HS-5 (cell line): ENCODE measurements at regions not wholly inside any gene's neighbourhood (a gene's known extent, or its start where the extent isn't known, plus 50 kb on each side); places are given as distances from the start of the nearest gene placed in this dataset.
A peak's percentile ranks its signal among the peaks of the same experiment; 100 is the strongest.

Source experiments
- DNase-seq: peaks from one replicate; pipeline ENCODE4 v3.0.0-alpha.2; 2012; ENCODE audit warnings: low read depth

DNA sequence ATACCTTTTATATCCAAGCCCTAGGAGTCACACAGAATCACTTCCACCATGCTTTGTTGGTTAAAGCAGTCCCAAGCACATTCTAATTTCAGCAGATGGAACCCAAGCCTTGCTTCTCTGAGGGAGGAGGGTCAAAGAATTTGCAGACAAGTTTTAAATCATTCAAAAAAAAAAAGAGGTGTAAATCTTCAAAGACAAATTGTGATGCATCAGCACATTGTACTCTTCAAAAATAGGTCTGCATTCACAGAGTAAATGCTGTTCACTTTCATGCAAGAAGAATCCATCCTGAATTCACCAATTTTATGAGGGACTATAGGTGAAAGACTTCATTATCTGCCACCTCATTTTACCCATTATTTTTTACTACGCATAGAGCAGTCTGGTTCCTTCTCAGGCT is 321.8 kb upstream of the PRDM1 start:
- no peak for DNase-seq

GRCh38 chr6:105763866-105764265 is 322.3 kb upstream of the PRDM1 start:
- DNase-seq: no peak

DNA sequence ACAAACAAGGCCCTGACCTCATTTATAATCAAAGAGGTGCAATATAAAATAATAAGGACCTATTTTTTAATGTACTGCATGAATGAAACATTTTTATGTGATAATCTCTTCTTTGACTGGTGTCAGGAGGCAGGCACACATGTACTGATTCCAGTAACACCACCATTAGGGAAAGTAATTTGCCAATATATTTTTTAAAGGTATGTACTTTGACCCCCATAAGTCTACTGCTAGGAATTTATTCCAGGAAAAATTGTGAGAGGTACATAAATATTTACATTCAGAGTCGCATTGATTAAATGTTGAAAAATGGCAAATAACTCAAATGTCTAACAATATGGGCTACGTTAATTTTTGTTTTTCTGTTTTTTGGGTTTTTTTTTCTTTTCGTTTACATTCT is 325.4 kb upstream of the PRDM1 start:
- DNase-seq: no peak

- DNase-seq: no peak
Observed at GRCh38 chr6:105759946-105760345, 326.2 kb upstream of the PRDM1 start.

GRCh38 chr6:105759015-105759414 is 327.1 kb upstream of the PRDM1 start:
- DNase-seq: no peak

GRCh38 chr6:105757512-105758200 is 328.5 kb upstream of the PRDM1 start:
- no peak for DNase-seq

GRCh38 chr6:105755885-105756284 is 330.3 kb upstream of the PRDM1 start:
- DNase-seq: no peak

DNA sequence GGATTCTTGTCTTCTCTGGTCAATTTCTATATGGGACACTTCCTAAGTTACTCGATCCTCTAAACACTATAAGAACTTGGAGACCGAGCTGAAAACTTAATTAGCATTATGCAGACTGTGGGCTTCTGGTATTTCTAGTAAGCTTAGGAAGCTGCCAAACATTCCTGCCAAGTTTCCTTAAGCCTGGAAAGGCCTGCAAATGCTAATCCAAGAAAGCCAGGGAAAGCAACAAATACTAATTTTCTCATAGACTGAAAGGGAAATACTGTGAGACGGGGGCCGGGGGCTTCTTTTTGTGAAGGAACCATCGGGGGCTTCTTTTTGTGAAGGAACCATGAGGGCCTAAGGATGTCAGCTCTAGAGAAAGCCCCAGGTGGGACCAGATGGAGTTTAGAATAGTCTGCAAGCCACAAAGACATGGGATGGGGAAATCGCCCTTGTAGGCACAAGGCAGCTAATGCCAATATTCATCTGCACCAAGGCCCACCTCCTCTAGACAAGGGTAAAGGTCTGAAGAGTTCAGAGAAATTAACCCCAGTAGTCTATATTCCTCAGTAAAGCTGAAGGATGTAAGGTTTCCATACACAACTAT is 332.4 kb upstream of the PRDM1 start:
- no peak for DNase-seq

DNA sequence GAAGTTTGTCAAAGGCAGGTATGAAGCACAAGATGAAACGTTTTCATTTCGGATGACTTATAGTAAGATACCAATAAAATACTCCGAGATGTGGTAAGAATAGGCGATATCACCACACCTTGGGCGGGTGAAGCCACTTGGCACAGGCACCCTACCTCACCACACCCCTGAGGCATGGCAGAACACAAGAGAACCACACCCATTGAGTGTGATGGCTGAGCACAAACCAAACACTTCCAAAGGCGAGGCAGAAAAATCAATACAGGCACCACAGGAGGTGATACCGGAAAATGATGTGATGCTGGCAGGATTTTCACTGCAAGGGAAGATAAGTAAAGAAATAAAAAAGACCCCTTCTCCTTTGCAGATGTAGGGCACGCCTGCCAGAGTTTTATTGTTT is 332.9 kb upstream of the PRDM1 start:
- DNase-seq: no peak

GRCh38 chr6:105750089-105750488 is 336.0 kb upstream of the PRDM1 start:
- no peak for DNase-seq

GRCh38 chr6:105748737-105749161 is 337.4 kb upstream of the PRDM1 start:
- DNase-seq: no peak

GRCh38 chr6:105747823-105748405 is 338.2 kb upstream of the PRDM1 start:
- no peak for DNase-seq

DNA sequence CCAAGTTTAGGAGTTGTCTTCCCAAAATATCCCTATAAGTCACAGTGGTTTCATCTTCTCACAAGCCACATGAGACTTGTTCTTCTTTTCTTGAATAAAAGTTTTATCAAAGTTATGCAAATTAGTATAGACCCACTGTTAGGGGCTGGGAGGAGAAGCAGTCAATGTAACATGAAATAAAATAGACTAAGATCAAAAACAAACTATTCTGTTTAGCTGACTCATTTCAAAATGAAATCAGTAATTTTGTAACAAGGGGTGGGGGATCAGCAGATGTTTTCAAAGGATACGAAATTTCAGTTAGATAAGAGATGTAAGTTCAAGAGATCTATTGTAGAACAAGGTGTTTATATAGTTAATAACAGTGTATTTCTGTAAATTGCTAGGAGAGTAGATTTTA is 339.6 kb upstream of the PRDM1 start:
- no peak for DNase-seq

- DNase-seq: no peak
Observed at GRCh38 chr6:105746130-105746505, 340.0 kb upstream of the PRDM1 start.

GRCh38 chr6:105745464-105746129 is 340.5 kb upstream of the PRDM1 start:
- no peak for DNase-seq

DNA sequence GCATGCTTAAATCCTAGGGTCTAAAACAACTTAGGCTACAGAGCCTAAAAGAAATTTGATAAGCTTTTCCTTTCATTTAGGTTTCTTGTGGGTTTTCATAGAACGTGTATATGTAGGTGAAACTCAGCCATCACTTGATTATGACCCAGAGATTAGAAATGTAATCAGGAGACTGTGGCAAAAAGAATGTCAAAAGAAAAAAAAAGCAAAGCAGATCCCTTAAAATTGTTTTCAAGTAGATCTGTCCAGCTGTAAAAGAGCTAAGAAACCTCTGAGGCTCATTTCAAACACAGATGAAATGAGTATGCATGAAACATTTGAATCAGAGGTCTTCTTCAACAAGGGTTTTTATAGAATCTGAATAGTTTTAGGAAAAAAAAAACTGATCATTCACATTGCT is 341.3 kb upstream of the PRDM1 start:
- no peak for DNase-seq

DNA sequence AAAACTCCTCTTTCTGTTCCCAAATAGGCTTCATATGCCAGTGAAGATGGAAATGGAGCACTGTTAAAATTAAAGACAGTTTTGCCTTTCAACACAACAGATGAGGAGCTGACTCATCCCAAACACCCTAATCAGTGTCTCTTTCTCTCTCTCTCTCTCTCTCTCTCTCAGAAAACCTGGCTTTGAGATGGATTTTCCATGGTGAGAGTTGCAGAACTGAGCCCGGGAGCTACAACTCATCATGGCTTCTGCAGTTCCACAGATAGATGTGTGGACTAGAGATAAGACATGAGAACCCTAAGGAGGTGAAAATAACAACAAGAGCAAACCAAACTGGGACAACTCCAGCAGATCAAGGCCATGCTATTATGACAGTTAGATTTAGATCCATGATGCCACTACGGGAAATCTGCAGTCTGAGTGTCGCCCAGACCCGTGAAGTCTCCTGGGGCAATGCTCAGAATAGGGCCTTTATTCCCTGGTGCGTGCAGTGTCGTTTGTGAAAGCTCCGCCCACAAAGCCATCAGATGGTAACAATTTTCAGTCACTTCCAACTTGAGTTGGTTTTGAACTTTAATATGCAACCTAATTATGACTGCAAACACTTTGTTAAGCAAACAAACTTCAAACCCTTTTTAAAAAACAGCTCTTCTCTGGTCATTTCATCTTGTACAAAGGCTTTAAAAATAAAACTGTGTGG is 338.2 kb upstream of the PREP start:
- no peak for DNase-seq

DNA sequence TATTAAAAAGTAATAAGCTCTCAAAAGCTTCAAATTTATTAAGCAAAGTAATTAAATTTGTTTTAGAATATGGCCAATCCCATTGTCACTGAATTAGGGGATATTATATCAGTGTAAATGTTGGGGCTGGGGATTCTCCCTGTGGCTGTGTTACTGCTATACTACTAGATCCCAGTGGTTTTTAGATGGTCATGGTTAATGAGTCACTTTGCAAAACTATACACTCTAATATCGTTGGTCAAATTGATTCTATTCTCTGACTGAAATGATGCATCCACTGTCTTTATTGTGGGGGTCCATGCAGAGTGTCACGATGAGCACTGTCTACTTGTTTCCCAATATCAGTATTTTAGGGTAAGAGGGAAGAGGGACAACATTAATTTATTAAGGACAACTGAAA is 336.9 kb upstream of the PREP start:
- DNase-seq: no peak

DNA sequence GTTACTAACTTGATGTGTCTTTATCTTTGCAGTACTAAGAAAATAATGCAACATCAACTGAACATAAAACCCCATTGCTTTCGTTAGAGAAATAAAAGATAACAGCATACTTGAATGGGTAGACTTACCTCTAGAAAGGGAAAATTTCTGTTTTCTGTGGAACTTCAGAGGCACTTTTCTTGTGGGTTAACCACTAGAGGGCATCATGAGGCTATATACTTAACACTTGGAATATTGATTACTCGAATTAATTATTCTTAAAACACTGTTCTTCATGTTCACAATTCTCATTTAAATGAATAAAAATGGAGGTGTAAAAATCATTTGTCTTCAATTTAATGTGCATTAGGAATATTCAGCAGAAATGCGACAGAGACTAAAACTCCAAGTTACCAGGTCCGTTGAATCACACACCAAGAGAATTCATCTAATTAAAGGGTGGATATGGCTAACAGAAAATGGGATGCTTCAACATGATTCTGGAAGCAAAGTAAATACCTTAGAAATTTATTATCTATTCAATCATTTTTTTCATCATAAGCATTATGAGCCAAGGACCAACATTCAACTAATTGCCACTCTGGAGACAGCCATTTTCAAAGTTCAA is 330.8 kb upstream of the PREP start:
- no peak for DNase-seq

- DNase-seq: no peak
Observed at GRCh38 chr6:105728995-105729394, 326.1 kb upstream of the PREP start.

DNA sequence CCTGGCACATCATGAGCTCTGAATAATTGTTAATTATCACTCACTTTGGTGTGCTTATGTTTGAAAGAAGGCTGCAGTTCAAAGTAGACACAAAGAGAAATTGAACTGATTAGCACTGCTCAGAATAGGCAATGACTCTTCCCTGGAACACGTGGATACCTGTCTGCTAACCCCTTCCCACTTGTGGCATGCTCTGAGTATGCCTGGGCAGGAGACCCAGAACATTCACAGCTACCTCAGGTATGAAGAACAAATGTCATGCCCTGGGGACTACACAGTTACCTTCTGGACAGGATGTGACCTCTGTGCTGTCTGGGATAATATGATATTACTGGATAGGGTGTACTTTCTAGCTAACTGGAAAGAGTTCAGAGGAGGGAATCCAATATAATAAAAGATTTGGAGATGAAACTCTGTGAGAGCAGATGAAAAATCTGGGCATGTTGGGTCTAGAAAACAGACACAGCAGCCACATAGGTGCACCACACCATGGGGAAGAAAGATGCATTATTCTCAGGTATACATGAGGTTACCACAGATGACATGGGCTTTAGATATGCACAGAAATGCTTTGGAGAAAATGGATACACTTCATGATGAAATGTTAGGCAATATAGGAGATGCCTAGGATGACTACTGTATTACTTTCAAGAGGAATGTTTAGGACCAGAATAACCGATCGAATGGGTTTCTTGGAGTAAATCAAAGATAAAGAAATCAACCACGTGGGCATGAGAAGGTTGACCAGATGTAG is 324.2 kb upstream of the PREP start:
- peak; percentile 29 for DNase-seq
